Hepatocyte (in vitro differentiated cells): ENCODE measurements at regions not wholly inside any gene's neighbourhood (a gene's known extent, or its start where the extent isn't known, plus 50 kb on each side); places are given as distances from the start of the nearest gene placed in this dataset.

Experiments
- DNase-seq: peaks from one replicate; pipeline ENCODE4 v3.0.0-alpha.2; 2016; ENCODE audit warnings: low spot score
- H2AFZ ChIP-seq: fragments of 200-600 bp; sonication (generic); 2 replicates; pipeline ENCODE4 v1.6.0; 2016; ENCODE audit warnings: antibody characterized with exemption, mild to moderate bottlenecking
- H3K27ac ChIP-seq: fragments of 200-600 bp; sonication (generic); 2 replicates; pipeline ENCODE4 v1.5.1; 2016; ENCODE audit warnings: mild to moderate bottlenecking
- H3K27me3 ChIP-seq: fragments of 200-600 bp; sonication (generic); 2 replicates; pipeline ENCODE4 v1.6.1; 2016
- H3K36me3 ChIP-seq: fragments of 200-600 bp; sonication (generic); replicated peaks from 2 replicates; pipeline ENCODE4 v1.5.1; 2016; ENCODE audit warnings: low read depth; ENCODE audit not compliant: insufficient read depth
- H3K4me1 ChIP-seq: fragments of 200-600 bp; sonication (generic); 2 replicates; pipeline ENCODE4 v1.5.1; 2016; ENCODE audit warnings: mild to moderate bottlenecking, moderate library complexity; ENCODE audit not compliant: insufficient read depth
- H3K4me2 ChIP-seq: fragments of 200-600 bp; sonication (generic); 2 replicates; pipeline ENCODE4 v1.6.0; 2016
- H3K4me3 ChIP-seq: fragments of 200-600 bp; sonication (generic); 2 replicates; pipeline ENCODE4 v1.5.1; 2016; ENCODE audit warnings: mild to moderate bottlenecking
- H3K79me2 ChIP-seq: fragments of 200-600 bp; sonication (generic); 2 replicates; pipeline ENCODE4 v1.6.0; 2017; ENCODE audit warnings: mild to moderate bottlenecking
- H3K9me2 ChIP-seq: fragments of 200-600 bp; sonication (generic); replicated peaks from 2 replicates; pipeline ENCODE4 v1.6.0; 2017; ENCODE audit warnings: mild to moderate bottlenecking; ENCODE audit not compliant: insufficient read depth
- H3K9me3 ChIP-seq: fragments of 200-600 bp; sonication (generic); 2 replicates; pipeline ENCODE4 v1.5.1; 2016; ENCODE audit warnings: low read depth, mild to moderate bottlenecking
- H4K20me1 ChIP-seq: fragments of 200-600 bp; sonication (generic); 2 replicates; pipeline ENCODE4 v1.6.0; 2016; ENCODE audit warnings: mild to moderate bottlenecking; ENCODE audit not compliant: insufficient read depth, poor library complexity, severe bottlenecking
- EZH2 ChIP-seq: fragments of 200-600 bp; sonication (generic); IDR thresholded peaks from 2 replicates; pipeline ENCODE4 v1.6.1; 2016; ENCODE audit warnings: antibody characterized with exemption, mild to moderate bottlenecking, borderline replicate concordance
- EZH2phosphoT487 ChIP-seq: fragments of 200-600 bp; sonication (generic); IDR thresholded peaks from one replicate; pipeline ENCODE4 v1.6.1; 2018; ENCODE audit warnings: antibody characterized with exemption, mild to moderate bottlenecking, low read depth, moderate library complexity; ENCODE audit not compliant: unreplicated experiment, severe bottlenecking
- whole genome bisulfite sequencing: methylation state at CpG from one replicate; pipeline ENCODE4 v1.1.6; 2016; ENCODE audit warnings: low lambda C conversion rate; ENCODE audit errors: missing lambda C conversion rate; 5-methylcytosine and 5-hydroxymethylcytosine counted together
- TF ChIP-seq, protein P1 (sequence below): fragments of 200-600 bp; sonication (generic); IDR thresholded peaks from 2 replicates; pipeline ENCODE4 v1.5.1; 2016; ENCODE audit warnings: antibody characterized with exemption, mild to moderate bottlenecking; ENCODE audit not compliant: poor library complexity

DNA sequence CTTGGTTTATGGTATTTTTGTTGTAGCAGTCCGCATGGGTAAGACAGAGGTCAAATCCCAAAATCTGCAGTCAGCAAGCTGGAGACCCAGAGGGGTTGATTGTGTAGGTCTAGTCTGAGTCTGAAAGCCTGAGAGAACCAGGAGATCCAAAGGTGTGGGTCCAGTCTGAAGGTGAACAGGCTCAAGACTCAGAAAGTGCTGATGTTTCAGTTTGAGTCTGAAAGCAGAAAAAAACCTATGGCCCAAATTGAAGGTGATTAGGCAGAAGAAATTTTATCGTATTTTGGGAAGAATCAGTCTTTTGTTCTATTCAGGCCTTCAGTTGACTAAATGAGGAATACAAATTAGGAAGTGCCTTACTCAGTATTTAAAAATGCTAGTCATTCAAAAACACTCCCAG is 807.8 kb upstream of the FOXG1 start:
- DNase-seq = no peak
- Histone ChIP-seq H3K9me3 (no peaks in the 10 kb centered on the region), H4K20me1 (no peaks in the 10 kb centered on the region), H3K36me3 (no peaks in the 10 kb centered on the region), H3K27ac (no peak overlapping the region), H3K27me3 (no peaks in the 10 kb centered on the region), H2AFZ (no peak overlapping the region), H3K4me3 (no peak overlapping the region), H3K79me2 (no peaks in the 10 kb centered on the region), H3K4me1 (no peaks in the 10 kb centered on the region), H3K4me2 (no peak overlapping the region), H3K9me2 (no peaks in the 10 kb centered on the region)
- no peak for TF ChIP-seq EZH2
- TF ChIP-seq EZH2phosphoT487 = no peak
- TF ChIP-seq, protein P1, sequence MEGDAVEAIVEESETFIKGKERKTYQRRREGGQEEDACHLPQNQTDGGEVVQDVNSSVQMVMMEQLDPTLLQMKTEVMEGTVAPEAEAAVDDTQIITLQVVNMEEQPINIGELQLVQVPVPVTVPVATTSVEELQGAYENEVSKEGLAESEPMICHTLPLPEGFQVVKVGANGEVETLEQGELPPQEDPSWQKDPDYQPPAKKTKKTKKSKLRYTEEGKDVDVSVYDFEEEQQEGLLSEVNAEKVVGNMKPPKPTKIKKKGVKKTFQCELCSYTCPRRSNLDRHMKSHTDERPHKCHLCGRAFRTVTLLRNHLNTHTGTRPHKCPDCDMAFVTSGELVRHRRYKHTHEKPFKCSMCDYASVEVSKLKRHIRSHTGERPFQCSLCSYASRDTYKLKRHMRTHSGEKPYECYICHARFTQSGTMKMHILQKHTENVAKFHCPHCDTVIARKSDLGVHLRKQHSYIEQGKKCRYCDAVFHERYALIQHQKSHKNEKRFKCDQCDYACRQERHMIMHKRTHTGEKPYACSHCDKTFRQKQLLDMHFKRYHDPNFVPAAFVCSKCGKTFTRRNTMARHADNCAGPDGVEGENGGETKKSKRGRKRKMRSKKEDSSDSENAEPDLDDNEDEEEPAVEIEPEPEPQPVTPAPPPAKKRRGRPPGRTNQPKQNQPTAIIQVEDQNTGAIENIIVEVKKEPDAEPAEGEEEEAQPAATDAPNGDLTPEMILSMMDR = no peak
- 93% methylated on average over 2 of the region's 2 CpGs for WGBS

DNA sequence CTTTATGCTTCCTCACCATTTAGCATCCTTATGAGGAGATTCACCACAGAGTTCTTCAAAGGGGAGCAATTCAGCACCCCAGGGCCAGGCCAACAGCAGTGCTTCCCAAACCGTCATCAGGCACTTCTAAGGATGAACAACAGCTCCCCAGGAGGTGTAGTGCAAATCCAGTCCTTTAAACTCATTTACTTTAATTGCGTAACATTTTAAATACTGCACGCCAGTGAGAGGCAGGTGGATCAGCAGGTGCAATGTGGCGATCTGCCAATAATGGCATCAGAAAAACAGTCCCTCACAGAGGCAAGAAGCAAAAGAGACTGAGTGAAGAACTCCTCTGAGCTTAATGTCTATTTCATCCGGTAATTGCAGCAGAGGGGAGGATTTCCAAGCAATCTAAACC is 770.9 kb upstream of the FOXG1 start:
- no peak for DNase-seq
- no peak overlapping the region for H3K27ac ChIP-seq
- no peak overlapping the region for H2AFZ ChIP-seq
- H4K20me1 ChIP-seq = no peaks in the 10 kb centered on the region
- no peaks in the 10 kb centered on the region for H3K4me1 ChIP-seq
- H3K4me3 ChIP-seq = no peak overlapping the region
- 88% methylated on average over 5 of the region's 5 CpGs for WGBS
- no peak overlapping the region for H3K4me2 ChIP-seq
- TF ChIP-seq EZH2 (no peak), EZH2phosphoT487 (no peak)
- TF ChIP-seq, protein P1 = no peak
- no peaks in the 10 kb centered on the region for H3K79me2 ChIP-seq
- no peaks in the 10 kb centered on the region for H3K27me3 ChIP-seq
- no peaks in the 10 kb centered on the region for H3K9me3 ChIP-seq
- no peaks in the 10 kb centered on the region for H3K9me2 ChIP-seq
- H3K36me3 ChIP-seq = no peaks in the 10 kb centered on the region

DNA sequence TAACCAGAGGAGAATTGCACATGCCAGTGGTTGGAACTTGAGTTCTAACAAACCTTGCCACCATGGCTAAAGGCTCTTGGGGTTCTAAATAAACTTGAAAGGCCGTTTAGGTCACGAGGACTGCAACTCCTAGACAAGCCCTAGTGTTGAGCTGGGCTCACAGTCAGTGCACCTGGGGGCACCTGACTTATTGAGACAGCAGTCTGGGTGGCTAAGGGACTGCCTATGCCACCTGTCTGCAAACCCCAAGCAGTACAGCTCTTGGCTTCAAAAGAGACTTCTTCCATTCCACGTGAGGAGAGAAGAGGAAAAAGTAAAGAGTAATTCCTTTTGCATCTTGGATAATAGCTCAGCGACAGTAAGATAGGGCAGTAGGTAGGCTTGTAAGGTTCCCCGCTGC is 765.6 kb upstream of the FOXG1 start:
- Histone ChIP-seq H3K36me3 (no peaks in the 10 kb centered on the region), H4K20me1 (no peaks in the 10 kb centered on the region), H3K27me3 (no peaks in the 10 kb centered on the region), H3K4me3 (no peak overlapping the region), H3K4me1 (no peaks in the 10 kb centered on the region), H3K9me2 (no peaks in the 10 kb centered on the region), H3K27ac (no peak overlapping the region), H3K4me2 (no peak overlapping the region), H3K9me3 (no peaks in the 10 kb centered on the region), H3K79me2 (no peaks in the 10 kb centered on the region), H2AFZ (no peak overlapping the region)
- no peak for DNase-seq
- TF ChIP-seq EZH2 (no peak), EZH2phosphoT487 (no peak)
- TF ChIP-seq, protein P1 = no peak
- WGBS = 83% methylated on average over 5 of the region's 5 CpGs
